NCI-H1417 treated with DMSO at 0.1 percent for 48 hours (cell line): ENCODE measurements at regions not wholly inside any gene's neighbourhood (a gene's known extent, or its start where the extent isn't known, plus 50 kb on each side); places are given as distances from the start of the nearest gene placed in this dataset.

Experiments used
- DNase-seq: peaks from one replicate; lab custom pipeline; 2025; lab: John Stamatoyannopoulos, UW

GRCh38 chr2:198408171-198408570, 603.8 kb downstream of the PLCL1 start:
- DNase-seq: no peak

- no peak for DNase-seq
These were observed 600.9 kb downstream of the PLCL1 start for GRCh38 chr2:198405311-198405710.

- DNase-seq: no peak
These were observed 597.3 kb downstream of the PLCL1 start for GRCh38 chr2:198401644-198402043.

- no peak for DNase-seq
These were observed 596.6 kb downstream of the PLCL1 start for GRCh38 chr2:198400999-198401398.

- no peak for DNase-seq
These were observed 589.8 kb downstream of the PLCL1 start for GRCh38 chr2:198394208-198394607.

GRCh38 chr2:198390670-198391069, 586.3 kb downstream of the PLCL1 start:
- no peak for DNase-seq

- no peak for DNase-seq
These were observed 583.3 kb downstream of the PLCL1 start for GRCh38 chr2:198387677-198388076.

GRCh38 chr2:198385856-198386255, 581.5 kb downstream of the PLCL1 start:
- no peak for DNase-seq

- DNase-seq: no peak
These were observed 580.9 kb downstream of the PLCL1 start for GRCh38 chr2:198385326-198385725.

GRCh38 chr2:198383392-198383791, 579.0 kb downstream of the PLCL1 start:
- DNase-seq: no peak

- no peak for DNase-seq
These were observed 578.4 kb downstream of the PLCL1 start for GRCh38 chr2:198382811-198383210.

- no peak for DNase-seq
These were observed 572.3 kb downstream of the PLCL1 start for GRCh38 chr2:198376677-198377076.

GRCh38 chr2:198375083-198375410, 570.7 kb downstream of the PLCL1 start:
- DNase-seq: no peak

- no peak for DNase-seq
These were observed 570.1 kb downstream of the PLCL1 start for GRCh38 chr2:198374375-198375082.

GRCh38 chr2:198371921-198372543, 567.6 kb downstream of the PLCL1 start:
- no peak for DNase-seq

GRCh38 chr2:198371329-198371728, 566.9 kb downstream of the PLCL1 start:
- DNase-seq: no peak

GRCh38 chr2:198368089-198368488, 563.7 kb downstream of the PLCL1 start:
- no peak for DNase-seq

GRCh38 chr2:198362740-198363139, 558.3 kb downstream of the PLCL1 start:
- DNase-seq: no peak

GRCh38 chr2:198359308-198359707, 554.9 kb downstream of the PLCL1 start:
- DNase-seq: no peak

GRCh38 chr2:198356157-198356556, 551.8 kb downstream of the PLCL1 start:
- DNase-seq: no peak

GRCh38 chr2:198351647-198352046, 547.3 kb downstream of the PLCL1 start:
- no peak for DNase-seq

- DNase-seq: no peak
These were observed 543.6 kb downstream of the PLCL1 start for GRCh38 chr2:198347946-198348345.

GRCh38 chr2:198347349-198347748, 543.0 kb downstream of the PLCL1 start:
- no peak for DNase-seq

GRCh38 chr2:198343471-198343870, 539.1 kb downstream of the PLCL1 start:
- DNase-seq: no peak
